Activated CD4-positive, alpha-beta T cell treated with anti-CD3 and anti-CD28 coated beads, Interleukin-2, Interleukin-6, amounts not matched to agents 100 ng/mL and 50 ng/mL, durations not matched to agents 16 hours and 8 hours (primary cell): ENCODE measurements at regions not wholly inside any gene's neighbourhood (a gene's known extent, or its start where the extent isn't known, plus 50 kb on each side); places are given as distances from the start of the nearest gene placed in this dataset.

ENCODE experiments used
- DNase-seq: peaks from one replicate; pipeline ENCODE4 v3.0.0-alpha.2; 2020

DNA sequence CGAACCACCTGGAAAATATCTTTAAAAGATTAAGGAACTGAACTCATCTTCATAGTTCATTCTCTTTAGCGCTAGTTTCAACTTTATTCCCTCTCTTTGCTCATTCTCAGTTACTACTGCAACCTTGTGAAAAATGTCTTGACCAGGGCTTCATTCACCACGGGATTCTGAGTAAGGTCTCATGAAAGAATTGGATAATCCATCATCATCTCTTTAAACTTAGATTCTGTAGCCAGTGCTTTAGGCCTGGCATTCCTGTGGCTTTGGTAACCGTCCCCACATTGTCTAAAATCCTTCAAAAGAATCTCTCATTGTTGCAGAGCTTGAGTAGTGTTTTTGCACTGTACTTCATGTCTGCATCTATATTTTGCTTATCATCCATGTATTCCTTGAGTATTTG is 229.5 kb downstream of the ETAA1 start:
- no peak for DNase-seq

- no peak for DNase-seq
These were observed 230.5 kb downstream of the ETAA1 start for GRCh38 chr2:67627456-67628207.

- DNase-seq, result no peak
These were observed 231.8 kb downstream of the ETAA1 start for GRCh38 chr2:67628892-67629291.

DNA sequence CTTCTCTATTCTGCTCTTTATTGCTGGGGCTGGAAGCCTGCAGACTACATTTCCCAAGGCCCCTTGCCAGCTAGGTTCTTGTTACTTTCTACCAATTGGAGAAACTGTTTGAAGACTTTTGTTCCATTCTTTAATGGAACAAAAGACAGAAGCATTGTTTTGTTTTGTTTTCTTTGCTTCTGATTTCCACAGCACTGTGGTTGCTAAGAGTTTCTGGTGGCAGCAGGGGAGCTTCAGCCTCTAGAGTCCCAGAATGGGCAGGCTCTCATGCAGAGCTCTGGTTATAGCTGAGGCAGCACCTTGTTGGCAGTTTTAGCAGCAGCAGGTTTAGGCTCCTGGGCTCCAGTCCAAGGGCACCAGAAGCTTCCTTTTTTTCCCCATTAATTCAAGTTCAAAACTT is 234.3 kb downstream of the ETAA1 start:
- DNase-seq, result no peak

- no peak for DNase-seq
These were observed 236.2 kb downstream of the ETAA1 start for GRCh38 chr2:67633212-67633856.

DNA sequence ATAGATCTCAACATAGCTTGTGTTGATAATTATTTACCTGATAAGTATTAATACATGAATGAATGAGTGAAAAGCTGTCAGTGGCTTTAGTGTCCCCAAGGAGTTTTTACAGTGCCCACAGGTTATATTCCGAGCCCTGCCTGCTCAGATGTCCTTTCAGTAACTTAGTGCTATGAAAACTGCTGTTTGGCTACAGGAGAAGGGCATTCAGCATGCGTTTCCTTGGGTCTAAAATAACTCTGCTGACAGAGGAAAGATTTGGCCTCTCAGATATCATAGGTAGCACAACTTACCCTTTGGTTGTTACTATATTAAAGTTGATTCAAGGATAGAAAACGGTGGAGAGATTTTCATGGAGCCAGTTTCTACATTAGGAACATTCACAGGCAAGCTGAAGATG is 241.0 kb downstream of the ETAA1 start:
- no peak for DNase-seq

DNA sequence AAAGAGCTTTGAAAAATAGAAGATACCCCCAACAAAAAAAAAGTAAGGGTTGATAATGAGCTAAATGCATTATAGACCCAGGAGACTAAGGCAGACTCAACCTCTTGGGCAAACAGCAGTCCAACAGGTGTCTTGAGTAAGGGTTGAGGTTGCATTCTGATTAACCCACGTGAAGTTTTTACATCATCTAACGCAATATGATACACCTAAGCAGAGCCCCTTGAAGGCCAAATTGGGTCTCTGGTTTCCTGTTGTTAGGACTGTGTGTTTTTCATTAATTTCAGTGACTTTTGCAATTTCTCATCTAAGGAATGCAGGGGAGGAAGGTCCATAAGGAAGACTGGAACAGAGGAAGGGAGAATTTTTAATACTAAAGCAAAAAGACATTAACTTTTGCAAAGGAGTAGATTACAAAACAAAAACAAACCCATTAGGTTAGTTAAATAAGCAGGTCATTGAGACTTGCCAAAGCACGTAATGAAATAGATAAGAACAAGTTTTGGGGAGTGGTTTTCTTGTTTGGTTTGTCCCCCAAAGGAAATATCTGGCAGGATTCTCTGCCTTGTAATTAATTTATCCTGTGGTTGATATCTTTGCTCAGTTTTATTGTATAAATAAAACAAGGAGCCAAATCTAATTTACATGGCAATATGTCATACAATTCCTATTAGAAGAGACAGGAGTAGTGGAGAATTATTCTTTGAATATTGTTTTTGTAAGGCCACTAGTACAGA is 244.3 kb downstream of the ETAA1 start:
- DNase-seq, result no peak

- no peak for DNase-seq
These were observed 244.9 kb downstream of the ETAA1 start for GRCh38 chr2:67642046-67642382.

DNA sequence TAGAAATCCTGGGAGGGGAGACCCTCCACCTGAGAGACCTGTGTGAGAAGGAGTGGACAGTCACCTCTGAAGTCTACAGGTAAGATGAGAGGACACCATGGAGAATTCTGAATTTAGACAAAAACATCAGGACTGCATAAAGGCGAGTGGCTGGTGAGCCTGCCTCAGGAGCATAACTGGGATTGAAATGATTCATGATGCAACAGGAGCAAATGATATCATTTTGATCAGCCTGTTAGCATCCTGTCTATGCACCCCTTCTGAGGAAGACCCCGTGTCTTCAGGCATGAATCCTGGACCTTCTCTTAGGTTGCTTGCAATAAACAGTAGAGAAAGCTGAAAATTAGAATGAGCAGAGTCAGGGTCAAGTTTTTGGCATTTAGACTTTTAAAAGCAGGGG is 245.8 kb downstream of the ETAA1 start:
- DNase-seq, result no peak

DNA sequence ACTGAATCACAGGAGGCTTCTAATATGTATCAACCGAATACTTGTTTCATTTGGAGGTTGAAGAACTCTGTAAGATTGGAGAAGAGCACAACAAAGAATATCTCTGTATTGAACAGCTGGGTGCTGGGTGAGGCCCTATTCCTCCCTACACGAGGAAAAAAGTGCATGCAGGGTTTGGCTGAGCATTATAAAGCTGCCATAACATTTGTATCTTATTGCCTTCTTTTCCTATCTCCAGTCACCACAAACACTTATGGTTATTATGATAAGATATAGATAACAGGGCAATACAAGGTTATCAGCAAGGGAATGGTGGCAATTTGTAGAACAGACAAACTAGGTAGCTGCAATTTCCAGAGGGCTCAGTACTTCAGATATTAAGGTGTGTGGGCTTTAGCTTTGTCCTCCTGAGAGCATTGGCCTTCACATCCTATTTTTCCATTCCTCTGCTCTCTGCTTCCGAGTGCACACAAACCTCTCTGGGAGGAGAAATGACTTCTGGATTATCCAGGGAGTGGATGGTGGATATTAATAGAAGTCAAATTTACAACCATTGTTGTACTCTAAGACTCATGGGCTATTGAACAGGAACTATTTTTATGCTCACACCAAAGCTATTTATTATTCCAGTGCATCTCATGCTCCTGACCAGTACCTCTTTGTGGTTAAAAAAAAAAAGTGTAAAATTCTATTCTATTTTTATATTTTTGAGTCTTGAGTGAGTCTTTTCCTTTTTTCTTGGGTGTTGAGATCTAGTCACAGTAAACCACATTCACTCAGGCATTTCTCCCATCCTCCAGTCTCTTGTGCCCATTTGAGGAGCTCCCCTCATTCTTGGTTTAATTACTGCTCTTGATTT is 248.4 kb downstream of the ETAA1 start:
- no peak for DNase-seq

- DNase-seq, result no peak
These were observed 249.7 kb downstream of the ETAA1 start for GRCh38 chr2:67646714-67647333.

- no peak for DNase-seq
These were observed 252.5 kb downstream of the ETAA1 start for GRCh38 chr2:67649331-67650261.

GRCh38 chr2:67650291-67651133 is 253.4 kb downstream of the ETAA1 start:
- DNase-seq, result peak; percentile 3

- DNase-seq, result no peak
These were observed 254.4 kb downstream of the ETAA1 start for GRCh38 chr2:67651565-67651964.

GRCh38 chr2:67652679-67653078 is 255.5 kb downstream of the ETAA1 start:
- DNase-seq, result no peak

- no peak for DNase-seq
These were observed 259.7 kb downstream of the ETAA1 start for GRCh38 chr2:67656875-67657274.

- no peak for DNase-seq
These were observed 261.7 kb downstream of the ETAA1 start for GRCh38 chr2:67658820-67659219.

GRCh38 chr2:67660015-67660602 is 263.0 kb downstream of the ETAA1 start:
- DNase-seq, result no peak

GRCh38 chr2:67660871-67661270 is 263.7 kb downstream of the ETAA1 start:
- no peak for DNase-seq

- no peak for DNase-seq
These were observed 265.1 kb downstream of the ETAA1 start for GRCh38 chr2:67662222-67662621.
